ACC112 (cell line): ENCODE measurements at regions not wholly inside any gene's neighbourhood (a gene's known extent, or its start where the extent isn't known, plus 50 kb on each side); places are given as distances from the start of the nearest gene placed in this dataset.

ENCODE experiments used
- H2AFZ ChIP-seq: fragments of 200-600 bp; sonication (generic); one replicate; pipeline ENCODE4 v1.6.0; 2017; ENCODE audit warnings: antibody characterized with exemption, low read length; ENCODE audit not compliant: unreplicated experiment
- H3K27ac ChIP-seq: fragments of 200-600 bp; sonication (generic); 2 replicates; pipeline ENCODE4 v1.5.1; 2014; ENCODE audit warnings: low read depth, mild to moderate bottlenecking, antibody characterized with exemption, low read length, moderate library complexity
- H3K27me3 ChIP-seq: fragments of 200-600 bp; sonication (generic); 2 replicates; pipeline ENCODE4 v1.6.1; 2014; ENCODE audit warnings: mild to moderate bottlenecking, antibody characterized with exemption, low read length, moderate library complexity, mixed read lengths; ENCODE audit not compliant: insufficient read depth
- H3K36me3 ChIP-seq: fragments of 200-600 bp; sonication (generic); 2 replicates; pipeline ENCODE4 v1.6.1; 2016; ENCODE audit warnings: mild to moderate bottlenecking, antibody characterized with exemption, low read length, moderate library complexity, mixed read lengths; ENCODE audit not compliant: insufficient read depth
- H3K4me1 ChIP-seq: fragments of 200-600 bp; sonication (generic); one replicate; pipeline ENCODE4 v1.6.1; 2016; ENCODE audit warnings: low read length, mixed read lengths; ENCODE audit not compliant: insufficient read depth, unreplicated experiment, control insufficient read depth
- H3K4me3 ChIP-seq: fragments of 200-600 bp; sonication (generic); 2 replicates; pipeline ENCODE4 v1.5.1; 2014; ENCODE audit warnings: mild to moderate bottlenecking, low read depth, low read length
- H3K79me2 ChIP-seq: fragments of 200-600 bp; sonication (generic); one replicate; pipeline ENCODE4 v1.6.0; 2016; ENCODE audit warnings: low read length; ENCODE audit not compliant: control insufficient read depth, unreplicated experiment, insufficient read depth

- no peaks in the 10 kb centered on the region for H3K36me3 ChIP-seq
- no peak overlapping the region for H3K4me3 ChIP-seq
- no peaks in the 10 kb centered on the region for H3K4me1 ChIP-seq
Measured at GRCh38 chr1:14451217-14451616, 147.3 kb upstream of the KAZN start.

GRCh38 chr1:14452551-14452950 is 145.9 kb upstream of the KAZN start:
- no peaks in the 10 kb centered on the region for H3K4me1 ChIP-seq
- no peaks in the 10 kb centered on the region for H3K36me3 ChIP-seq
- no peak overlapping the region for H2AFZ ChIP-seq
- no peak overlapping the region for H3K4me3 ChIP-seq
- H3K27ac ChIP-seq, result no peak overlapping the region
- no peaks in the 10 kb centered on the region for H3K79me2 ChIP-seq
- H3K27me3 ChIP-seq, result no peaks in the 10 kb centered on the region

More at GRCh38 chr1:14451217-14451616, 147.3 kb upstream of the KAZN start:
- no peaks in the 10 kb centered on the region for H3K27me3 ChIP-seq
- H3K79me2 ChIP-seq, result no peaks in the 10 kb centered on the region
- no peak overlapping the region for H2AFZ ChIP-seq
- no peak overlapping the region for H3K27ac ChIP-seq

GRCh38 chr1:14460173-14460572 is 138.3 kb upstream of the KAZN start:
- Histone ChIP-seq H2AFZ (no peak overlapping the region), H3K4me1 (no peaks in the 10 kb centered on the region), H3K79me2 (no peaks in the 10 kb centered on the region), H3K27ac (no peak overlapping the region), H3K36me3 (no peaks in the 10 kb centered on the region), H3K27me3 (no peaks in the 10 kb centered on the region), H3K4me3 (no peak overlapping the region)

GRCh38 chr1:14462851-14463250 is 135.6 kb upstream of the KAZN start:
- H3K27ac ChIP-seq, result no peak overlapping the region
- no peaks in the 10 kb centered on the region for H3K79me2 ChIP-seq
- no peaks in the 10 kb centered on the region for H3K36me3 ChIP-seq
- H3K27me3 ChIP-seq, result no peaks in the 10 kb centered on the region
- no peaks in the 10 kb centered on the region for H3K4me1 ChIP-seq
- no peak overlapping the region for H2AFZ ChIP-seq
- no peak overlapping the region for H3K4me3 ChIP-seq

- H2AFZ ChIP-seq, result no peak overlapping the region
- no peak overlapping the region for H3K27ac ChIP-seq
- no peaks in the 10 kb centered on the region for H3K36me3 ChIP-seq
- no peak overlapping the region for H3K4me3 ChIP-seq
- H3K4me1 ChIP-seq, result no peaks in the 10 kb centered on the region
- H3K79me2 ChIP-seq, result no peaks in the 10 kb centered on the region
- no peaks in the 10 kb centered on the region for H3K27me3 ChIP-seq
Measured at GRCh38 chr1:14466006-14466405, 132.5 kb upstream of the KAZN start.

- Histone ChIP-seq H2AFZ (no peak overlapping the region), H3K36me3 (no peaks in the 10 kb centered on the region), H3K4me3 (no peak overlapping the region), H3K27me3 (no peaks in the 10 kb centered on the region), H3K79me2 (no peaks in the 10 kb centered on the region), H3K4me1 (no peaks in the 10 kb centered on the region), H3K27ac (no peak overlapping the region)
Measured at GRCh38 chr1:14467112-14467511, 131.4 kb upstream of the KAZN start.

GRCh38 chr1:14468751-14469150 is 129.7 kb upstream of the KAZN start:
- H3K4me3 ChIP-seq, result no peak overlapping the region
- H2AFZ ChIP-seq, result no peak overlapping the region
- H3K79me2 ChIP-seq, result no peaks in the 10 kb centered on the region
- H3K27ac ChIP-seq, result no peak overlapping the region
- H3K27me3 ChIP-seq, result no peaks in the 10 kb centered on the region
- H3K4me1 ChIP-seq, result no peaks in the 10 kb centered on the region
- no peaks in the 10 kb centered on the region for H3K36me3 ChIP-seq

- Histone ChIP-seq H2AFZ (no peak overlapping the region), H3K36me3 (no peaks in the 10 kb centered on the region), H3K4me1 (no peaks in the 10 kb centered on the region), H3K4me3 (no peak overlapping the region), H3K79me2 (no peaks in the 10 kb centered on the region), H3K27me3 (no peaks in the 10 kb centered on the region), H3K27ac (no peak overlapping the region)
Measured at GRCh38 chr1:14470802-14471201, 127.7 kb upstream of the KAZN start.

- no peaks in the 10 kb centered on the region for H3K79me2 ChIP-seq
- H3K27ac ChIP-seq, result no peak overlapping the region
- H2AFZ ChIP-seq, result no peak overlapping the region
- H3K4me1 ChIP-seq, result no peaks in the 10 kb centered on the region
- no peak overlapping the region for H3K4me3 ChIP-seq
- no peaks in the 10 kb centered on the region for H3K27me3 ChIP-seq
- no peaks in the 10 kb centered on the region for H3K36me3 ChIP-seq
Measured at GRCh38 chr1:14474856-14475255, 123.6 kb upstream of the KAZN start.

- no peak overlapping the region for H3K27ac ChIP-seq
- no peak overlapping the region for H2AFZ ChIP-seq
- H3K4me3 ChIP-seq, result no peak overlapping the region
- no peaks in the 10 kb centered on the region for H3K4me1 ChIP-seq
- H3K79me2 ChIP-seq, result no peaks in the 10 kb centered on the region
- H3K36me3 ChIP-seq, result no peaks in the 10 kb centered on the region
- no peaks in the 10 kb centered on the region for H3K27me3 ChIP-seq
Measured at GRCh38 chr1:14476170-14476955, 122.1 kb upstream of the KAZN start.

- Histone ChIP-seq H3K36me3 (no peaks in the 10 kb centered on the region), H3K27ac (no peak overlapping the region), H3K4me3 (no peak overlapping the region), H3K79me2 (no peaks in the 10 kb centered on the region), H2AFZ (no peak overlapping the region), H3K4me1 (no peaks in the 10 kb centered on the region), H3K27me3 (no peaks in the 10 kb centered on the region)
Measured at GRCh38 chr1:14478120-14478519, 120.4 kb upstream of the KAZN start.
